K562 (cell line): ENCODE measurements at regions not wholly inside any gene's neighbourhood (a gene's known extent, or its start where the extent isn't known, plus 50 kb on each side); places are given as distances from the start of the nearest gene placed in this dataset.

ENCODE experiments used
- NKRF ChIP-seq: fragments of 450-650 bp; IDR thresholded peaks from 2 replicates; pipeline ENCODE4 v1.6.1; 2016; ENCODE audit warnings: borderline replicate concordance
- NRF1 ChIP-seq, 2 experiments: fragments of 450-650 bp; IDR thresholded peaks in 1 of 2; conservative IDR thresholded peaks in 1 of 2; 2 replicates each; pipeline ENCODE4 v1.6.1; 2014; ENCODE audit warnings: mild to moderate bottlenecking in 2 of 2
- POLR2AphosphoS5 ChIP-seq: IDR thresholded peaks from 2 replicates; pipeline ENCODE4 v1.6.1; 2011; ENCODE audit warnings: mild to moderate bottlenecking, low read depth, low read length, moderate library complexity; ENCODE audit not compliant: control insufficient read depth, insufficient read depth
- POLR3G ChIP-seq: IDR thresholded peaks from 2 replicates; pipeline ENCODE4 v1.6.1; 2011; ENCODE audit not compliant: insufficient read length, insufficient replicate concordance; ENCODE audit errors: extremely low read depth
- RBM17 ChIP-seq: fragments of 200-400 bp; formaldehyde crosslinking; IDR thresholded peaks from 2 replicates; pipeline ENCODE4 v1.6.1; 2017; ENCODE audit warnings: low read depth, mild to moderate bottlenecking, low read length, borderline replicate concordance
- RBM34 ChIP-seq: fragments of 200-400 bp; formaldehyde crosslinking; IDR thresholded peaks from 2 replicates; pipeline ENCODE4 v1.6.1; 2018; ENCODE audit warnings: low read length, borderline replicate concordance; ENCODE audit not compliant: insufficient read depth
- SMC3 ChIP-seq: conservative IDR thresholded peaks from 2 replicates; pipeline ENCODE4 v1.6.1; 2011; ENCODE audit warnings: low read depth, low read length, improper control_type of control experiment; ENCODE audit not compliant: insufficient read depth
- TBP ChIP-seq: optimal IDR thresholded peaks from 2 replicates; pipeline ENCODE3; 2011; ENCODE audit warnings: low read depth, low read length, improper control_type of control experiment
- USF1 ChIP-seq: sonication (generic); formaldehyde crosslinking; IDR thresholded peaks from 2 replicates; pipeline ENCODE4 v1.9.0; 2022; ENCODE audit warnings: mild to moderate bottlenecking, missing genetic modification reagents
- ZNF511 ChIP-seq: sonication (generic); formaldehyde crosslinking; IDR thresholded peaks from 2 replicates; pipeline ENCODE4 v1.8.0; 2022; ENCODE audit warnings: mild to moderate bottlenecking, missing genetic modification reagents

GRCh38 chr16:54651440-54652195, 279.0 kb upstream of the IRX5 start:
- no peak for TF ChIP-seq TBP
- no peak for TF ChIP-seq POLR2AphosphoS5
- no peak for TF ChIP-seq ZNF511 (CRISPR knock-in tag)
- TF ChIP-seq USF1 = no peak
- TF ChIP-seq NKRF = no peak
- no peak for TF ChIP-seq RBM17
- no peak for TF ChIP-seq RBM34
- TF ChIP-seq POLR3G = no peak
- TF ChIP-seq SMC3 = no peak
- TF ChIP-seq NRF1 (conservative IDR thresholded peaks at IDR 0.05 in 1 of 2, IDR thresholded peaks at IDR 0.05 in 1 of 2) = no peak
